ENCODE measurements at regions not wholly inside any gene's neighbourhood (a gene's known extent, or its start where the extent isn't known, plus 50 kb on each side); places are given as distances from the start of the nearest gene placed in this dataset.

DNA sequence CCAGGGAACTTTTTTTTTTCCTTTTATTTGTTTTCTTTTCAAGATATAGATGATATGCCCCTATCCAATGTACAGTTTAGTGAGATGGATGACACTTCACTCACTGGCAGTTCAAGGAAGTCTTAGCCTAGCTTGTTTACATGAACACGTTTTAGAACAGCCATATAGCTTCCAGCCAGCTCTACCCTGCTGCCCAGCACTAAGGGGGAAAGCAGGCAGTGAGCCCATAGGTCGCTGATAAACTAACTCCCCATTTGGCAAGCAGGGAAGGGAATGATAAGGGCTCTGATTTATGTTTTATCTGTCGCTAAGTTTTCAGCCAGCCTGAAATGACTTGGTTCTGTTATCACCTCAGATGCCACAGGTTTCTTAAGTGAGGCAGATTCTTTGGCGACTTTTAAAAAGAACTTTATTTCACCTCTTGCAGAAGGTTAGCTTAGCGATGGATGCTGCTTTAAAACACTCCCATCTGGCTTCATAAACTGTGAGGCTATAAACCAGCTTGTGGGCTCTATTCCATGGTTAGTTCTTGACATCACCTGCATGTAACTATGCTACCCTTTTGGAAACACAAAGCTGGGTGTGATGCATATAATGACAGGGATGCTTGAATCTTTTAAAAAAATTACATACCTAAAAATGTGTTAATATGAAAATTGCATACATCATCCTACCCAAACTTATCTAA, 348.4 kb downstream of the FBXO8 start:
- no peaks in the 10 kb centered on the region for H3K27me3 Mint-ChIP-seq (ENCODE audit: unreplicated experiment)
- TF ChIP-seq, protein P1, sequence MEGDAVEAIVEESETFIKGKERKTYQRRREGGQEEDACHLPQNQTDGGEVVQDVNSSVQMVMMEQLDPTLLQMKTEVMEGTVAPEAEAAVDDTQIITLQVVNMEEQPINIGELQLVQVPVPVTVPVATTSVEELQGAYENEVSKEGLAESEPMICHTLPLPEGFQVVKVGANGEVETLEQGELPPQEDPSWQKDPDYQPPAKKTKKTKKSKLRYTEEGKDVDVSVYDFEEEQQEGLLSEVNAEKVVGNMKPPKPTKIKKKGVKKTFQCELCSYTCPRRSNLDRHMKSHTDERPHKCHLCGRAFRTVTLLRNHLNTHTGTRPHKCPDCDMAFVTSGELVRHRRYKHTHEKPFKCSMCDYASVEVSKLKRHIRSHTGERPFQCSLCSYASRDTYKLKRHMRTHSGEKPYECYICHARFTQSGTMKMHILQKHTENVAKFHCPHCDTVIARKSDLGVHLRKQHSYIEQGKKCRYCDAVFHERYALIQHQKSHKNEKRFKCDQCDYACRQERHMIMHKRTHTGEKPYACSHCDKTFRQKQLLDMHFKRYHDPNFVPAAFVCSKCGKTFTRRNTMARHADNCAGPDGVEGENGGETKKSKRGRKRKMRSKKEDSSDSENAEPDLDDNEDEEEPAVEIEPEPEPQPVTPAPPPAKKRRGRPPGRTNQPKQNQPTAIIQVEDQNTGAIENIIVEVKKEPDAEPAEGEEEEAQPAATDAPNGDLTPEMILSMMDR (IDR thresholded peaks at IDR 0.05; ENCODE audit: unreplicated experiment): no peak
- H3K4me1 Mint-ChIP-seq (ENCODE audit: unreplicated experiment): peaks cover 11% of the 10 kb centered on the region
- no peak overlapping the region for H3K4me3 Mint-ChIP-seq (ENCODE audit: unreplicated experiment)
- no peak for DNase-seq (ENCODE audit: low spot score)
- no peaks in the 10 kb centered on the region for H3K36me3 Mint-ChIP-seq (ENCODE audit: low read depth, unreplicated experiment)
- no peak overlapping the region for H3K27ac Mint-ChIP-seq (ENCODE audit: unreplicated experiment)
- no peaks in the 10 kb centered on the region for H3K9me3 Mint-ChIP-seq (ENCODE audit: unreplicated experiment)

DNA sequence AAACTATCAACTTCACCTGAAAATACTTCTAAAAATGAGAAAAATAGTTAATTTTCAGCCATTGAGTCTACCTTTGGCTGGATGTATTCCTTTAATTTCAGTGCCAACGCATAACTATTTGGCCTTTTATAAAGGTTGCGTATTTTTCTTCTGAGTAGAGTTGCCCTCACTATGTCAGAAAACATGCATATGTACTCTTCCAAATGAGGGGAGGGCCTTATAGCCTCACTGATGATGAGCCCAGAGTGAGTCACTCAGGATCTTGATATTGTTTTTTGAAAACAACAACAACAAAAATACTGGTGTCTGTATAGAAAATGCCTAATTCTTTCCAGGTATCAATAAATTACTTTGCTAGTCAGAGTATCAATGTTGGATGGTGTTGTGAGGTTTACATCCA, 349.3 kb downstream of the FBXO8 start:
- Mint-ChIP-seq H3K27me3 (ENCODE audit: unreplicated experiment) (no peaks in the 10 kb centered on the region), H3K4me1 (ENCODE audit: unreplicated experiment) (peaks cover 11% of the 10 kb centered on the region), H3K27ac (ENCODE audit: unreplicated experiment) (no peak overlapping the region), H3K4me3 (ENCODE audit: unreplicated experiment) (no peak overlapping the region), H3K36me3 (ENCODE audit: low read depth, unreplicated experiment) (no peaks in the 10 kb centered on the region), H3K9me3 (ENCODE audit: unreplicated experiment) (no peaks in the 10 kb centered on the region)
- TF ChIP-seq, protein P1 (IDR thresholded peaks at IDR 0.05; ENCODE audit: unreplicated experiment): no peak
- DNase-seq (ENCODE audit: low spot score): no peak

GRCh38 chr4:173932701-173933100, 350.8 kb downstream of the FBXO8 start:
- no peak overlapping the region for H3K27ac Mint-ChIP-seq (ENCODE audit: unreplicated experiment)
- H3K9me3 Mint-ChIP-seq (ENCODE audit: unreplicated experiment): no peaks in the 10 kb centered on the region
- H3K4me1 Mint-ChIP-seq (ENCODE audit: unreplicated experiment): peaks cover 11% of the 10 kb centered on the region
- no peaks in the 10 kb centered on the region for H3K36me3 Mint-ChIP-seq (ENCODE audit: low read depth, unreplicated experiment)
- TF ChIP-seq, protein P1 (IDR thresholded peaks at IDR 0.05; ENCODE audit: unreplicated experiment): no peak
- no peaks in the 10 kb centered on the region for H3K27me3 Mint-ChIP-seq (ENCODE audit: unreplicated experiment)
- DNase-seq (ENCODE audit: low spot score): no peak
- H3K4me3 Mint-ChIP-seq (ENCODE audit: unreplicated experiment): no peak overlapping the region

- Mint-ChIP-seq H3K4me1 (ENCODE audit: unreplicated experiment) (no peaks in the 10 kb centered on the region), H3K4me3 (ENCODE audit: unreplicated experiment) (no peak overlapping the region), H3K27me3 (ENCODE audit: unreplicated experiment) (no peaks in the 10 kb centered on the region), H3K27ac (ENCODE audit: unreplicated experiment) (no peak overlapping the region), H3K9me3 (ENCODE audit: unreplicated experiment) (no peaks in the 10 kb centered on the region), H3K36me3 (ENCODE audit: low read depth, unreplicated experiment) (no peaks in the 10 kb centered on the region)
- TF ChIP-seq, protein P1 (IDR thresholded peaks at IDR 0.05; ENCODE audit: unreplicated experiment): no peak
- no peak for DNase-seq (ENCODE audit: low spot score)
These were observed 353.0 kb downstream of the FBXO8 start for GRCh38 chr4:173930329-173930967.

- Mint-ChIP-seq H3K9me3 (ENCODE audit: unreplicated experiment) (no peaks in the 10 kb centered on the region), H3K4me1 (ENCODE audit: unreplicated experiment) (no peaks in the 10 kb centered on the region), H3K4me3 (ENCODE audit: unreplicated experiment) (no peak overlapping the region), H3K36me3 (ENCODE audit: low read depth, unreplicated experiment) (no peaks in the 10 kb centered on the region), H3K27ac (ENCODE audit: unreplicated experiment) (no peak overlapping the region), H3K27me3 (ENCODE audit: unreplicated experiment) (no peaks in the 10 kb centered on the region)
- TF ChIP-seq, protein P1 (IDR thresholded peaks at IDR 0.05; ENCODE audit: unreplicated experiment): no peak
- DNase-seq (ENCODE audit: low spot score): no peak
These were observed 353.5 kb downstream of the FBXO8 start for GRCh38 chr4:173929921-173930320.
